ENCODE measurements at regions not wholly inside any gene's neighbourhood (a gene's known extent, or its start where the extent isn't known, plus 50 kb on each side); places are given as distances from the start of the nearest gene placed in this dataset.

DNA sequence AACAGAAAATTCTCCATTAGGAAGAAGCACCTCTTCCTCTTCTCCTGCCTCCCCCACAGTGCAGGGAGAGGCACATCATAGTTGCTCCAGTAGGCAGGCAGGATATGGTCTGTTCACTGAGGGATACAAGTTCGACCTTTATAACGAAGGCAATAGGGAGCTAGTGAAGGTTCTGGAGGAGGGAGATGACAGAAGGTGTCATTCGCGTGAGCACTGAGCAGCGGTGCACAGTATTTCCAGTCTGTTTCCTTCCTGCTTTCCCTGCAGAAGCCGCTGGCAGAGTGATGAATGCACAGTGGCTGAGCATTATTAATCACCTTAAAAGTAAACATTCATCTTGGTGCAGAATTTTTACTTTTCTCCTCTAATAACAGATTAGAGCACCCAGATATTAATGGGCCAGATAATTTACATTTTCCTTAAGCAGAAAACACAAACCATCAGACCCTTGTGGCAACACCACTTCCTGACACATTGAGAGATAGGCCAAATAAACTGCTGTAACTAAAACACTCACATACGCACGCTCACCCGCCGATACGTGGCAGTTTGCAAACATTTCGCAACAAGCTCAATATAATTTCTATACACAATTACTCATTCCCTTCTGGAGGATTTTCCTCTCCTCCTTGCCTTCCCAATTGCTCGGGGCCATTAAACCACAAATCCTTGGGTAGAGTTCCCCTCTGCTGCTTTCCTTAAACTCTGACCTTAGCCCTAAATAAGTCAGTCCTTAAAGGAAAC is 69.5 kb downstream of the AIPL1 start:
- TF ChIP-seq, protein P1, sequence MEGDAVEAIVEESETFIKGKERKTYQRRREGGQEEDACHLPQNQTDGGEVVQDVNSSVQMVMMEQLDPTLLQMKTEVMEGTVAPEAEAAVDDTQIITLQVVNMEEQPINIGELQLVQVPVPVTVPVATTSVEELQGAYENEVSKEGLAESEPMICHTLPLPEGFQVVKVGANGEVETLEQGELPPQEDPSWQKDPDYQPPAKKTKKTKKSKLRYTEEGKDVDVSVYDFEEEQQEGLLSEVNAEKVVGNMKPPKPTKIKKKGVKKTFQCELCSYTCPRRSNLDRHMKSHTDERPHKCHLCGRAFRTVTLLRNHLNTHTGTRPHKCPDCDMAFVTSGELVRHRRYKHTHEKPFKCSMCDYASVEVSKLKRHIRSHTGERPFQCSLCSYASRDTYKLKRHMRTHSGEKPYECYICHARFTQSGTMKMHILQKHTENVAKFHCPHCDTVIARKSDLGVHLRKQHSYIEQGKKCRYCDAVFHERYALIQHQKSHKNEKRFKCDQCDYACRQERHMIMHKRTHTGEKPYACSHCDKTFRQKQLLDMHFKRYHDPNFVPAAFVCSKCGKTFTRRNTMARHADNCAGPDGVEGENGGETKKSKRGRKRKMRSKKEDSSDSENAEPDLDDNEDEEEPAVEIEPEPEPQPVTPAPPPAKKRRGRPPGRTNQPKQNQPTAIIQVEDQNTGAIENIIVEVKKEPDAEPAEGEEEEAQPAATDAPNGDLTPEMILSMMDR (IDR thresholded peaks at IDR 0.05), result no peak
- TF ChIP-seq POLR2AphosphoS5 (IDR thresholded peaks at IDR 0.05) (no peak), POLR2A (IDR thresholded peaks at IDR 0.05) (no peak), EP300 (IDR thresholded peaks at IDR 0.05) (no peak)

All from suprapubic skin (tissue), 4 donors.